ENCODE measurements at regions not wholly inside any gene's neighbourhood (a gene's known extent, or its start where the extent isn't known, plus 50 kb on each side); places are given as distances from the start of the nearest gene placed in this dataset.
A peak's percentile ranks its signal among the peaks of the same experiment; 100 is the strongest.

- Histone ChIP-seq H3K36me3 (ENCODE audit: control insufficient read depth, insufficient read depth, low read length) (no peaks in the 10 kb centered on the region), H3K4me2 (ENCODE audit: low read length) (no peak overlapping the region), H3K79me2 (no peaks in the 10 kb centered on the region), H3K27me3 (ENCODE audit: control insufficient read depth, insufficient read depth, low read length) (no peaks in the 10 kb centered on the region), H3K9me3 (ENCODE audit: control insufficient read depth, low read length) (no peaks in the 10 kb centered on the region), H2AFZ (no peak overlapping the region), H3K9ac (no peak overlapping the region), H3K4me1 (no peaks in the 10 kb centered on the region), H3K4me3 (ENCODE audit: low read depth, low read length) (no peak overlapping the region), H3K27ac (no peak overlapping the region)
- TF ChIP-seq CTCF (IDR thresholded peaks at IDR 0.05) = no peak
Measured at GRCh38 chr22:19630614-19631013, 83.7 kb upstream of the SEPTIN5 start.

- Histone ChIP-seq H3K27me3 (ENCODE audit: control insufficient read depth, insufficient read depth, low read length) (no peaks in the 10 kb centered on the region), H3K4me3 (ENCODE audit: low read depth, low read length) (no peak overlapping the region), H2AFZ (no peak overlapping the region)
Measured at GRCh38 chr22:19631899-19632667, 82.2 kb upstream of the SEPTIN5 start.

GRCh38 chr22:19632668-19633148, 81.6 kb upstream of the SEPTIN5 start:
- Histone ChIP-seq H3K4me3 (ENCODE audit: low read depth, low read length) (no peak overlapping the region), H3K9me3 (ENCODE audit: control insufficient read depth, low read length) (no peaks in the 10 kb centered on the region), H3K27ac (no peak overlapping the region), H3K27me3 (ENCODE audit: control insufficient read depth, insufficient read depth, low read length) (no peaks in the 10 kb centered on the region), H3K79me2 (no peaks in the 10 kb centered on the region), H3K4me2 (ENCODE audit: low read length) (no peak overlapping the region), H3K36me3 (ENCODE audit: control insufficient read depth, insufficient read depth, low read length) (no peaks in the 10 kb centered on the region), H2AFZ (no peak overlapping the region), H3K9ac (no peak overlapping the region), H3K4me1 (no peaks in the 10 kb centered on the region)
- no peak for TF ChIP-seq CTCF (IDR thresholded peaks at IDR 0.05)

More at GRCh38 chr22:19631899-19632667, 82.2 kb upstream of the SEPTIN5 start:
- H3K4me2 ChIP-seq (ENCODE audit: low read length) = no peak overlapping the region
- H3K36me3 ChIP-seq (ENCODE audit: control insufficient read depth, insufficient read depth, low read length) = no peaks in the 10 kb centered on the region
- no peak overlapping the region for H3K27ac ChIP-seq
- H3K9ac ChIP-seq = no peak overlapping the region
- H3K9me3 ChIP-seq (ENCODE audit: control insufficient read depth, low read length) = no peaks in the 10 kb centered on the region
- no peaks in the 10 kb centered on the region for H3K4me1 ChIP-seq
- peak; percentile 8 for TF ChIP-seq CTCF (IDR thresholded peaks at IDR 0.05)
- H3K79me2 ChIP-seq = no peaks in the 10 kb centered on the region

GRCh38 chr22:19634226-19634975, 79.9 kb upstream of the SEPTIN5 start:
- no peak overlapping the region for H3K9ac ChIP-seq
- H3K4me2 ChIP-seq (ENCODE audit: low read length) = no peak overlapping the region
- H3K36me3 ChIP-seq (ENCODE audit: control insufficient read depth, insufficient read depth, low read length) = no peaks in the 10 kb centered on the region
- no peaks in the 10 kb centered on the region for H3K79me2 ChIP-seq
- no peaks in the 10 kb centered on the region for H3K27me3 ChIP-seq (ENCODE audit: control insufficient read depth, insufficient read depth, low read length)
- no peak overlapping the region for H3K27ac ChIP-seq
- H3K9me3 ChIP-seq (ENCODE audit: control insufficient read depth, low read length) = no peaks in the 10 kb centered on the region
- no peaks in the 10 kb centered on the region for H3K4me1 ChIP-seq
- H3K4me3 ChIP-seq (ENCODE audit: low read depth, low read length) = no peak overlapping the region
- no peak overlapping the region for H2AFZ ChIP-seq
- TF ChIP-seq CTCF (IDR thresholded peaks at IDR 0.05) = no peak

Measured in parathyroid adenoma (tissue), 2 donors.